ENCODE measurements at regions not wholly inside any gene's neighbourhood (a gene's known extent, or its start where the extent isn't known, plus 50 kb on each side); places are given as distances from the start of the nearest gene placed in this dataset.

DNA sequence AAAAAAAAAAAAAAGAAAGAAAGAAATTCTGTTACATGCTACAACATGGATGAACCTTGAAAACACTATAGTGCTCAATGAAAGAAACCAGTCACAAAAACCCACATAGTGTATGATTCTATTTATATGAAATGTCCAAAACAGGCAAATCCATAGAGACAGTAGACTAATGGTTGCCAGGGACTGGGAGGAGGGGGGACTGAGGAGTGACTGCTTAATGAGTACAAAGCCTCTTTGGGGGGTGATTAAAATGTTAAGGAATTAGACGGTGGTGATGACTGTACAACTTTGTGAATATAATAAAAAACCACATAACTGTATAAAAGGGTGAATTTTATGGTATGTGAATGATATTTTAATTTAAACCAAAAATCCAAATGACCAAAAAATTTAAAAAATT lies 116.0 kb upstream of the GUCA2B start:
- Histone ChIP-seq H3K9me3 (no peaks in the 10 kb centered on the region), H3K4me3 (replicated peaks in 1 of 3) (no peak overlapping the region), H3K27me3 (no peaks in the 10 kb centered on the region), H3K27ac (no peak overlapping the region), H3K4me1 (peaks cover 8 to 13% of the 10 kb centered on the region in 2 donors), H3K36me3 (no peaks in the 10 kb centered on the region)
- no peak for TF ChIP-seq POLR2A (IDR thresholded peaks at IDR 0.05)
- TF ChIP-seq, protein P1, sequence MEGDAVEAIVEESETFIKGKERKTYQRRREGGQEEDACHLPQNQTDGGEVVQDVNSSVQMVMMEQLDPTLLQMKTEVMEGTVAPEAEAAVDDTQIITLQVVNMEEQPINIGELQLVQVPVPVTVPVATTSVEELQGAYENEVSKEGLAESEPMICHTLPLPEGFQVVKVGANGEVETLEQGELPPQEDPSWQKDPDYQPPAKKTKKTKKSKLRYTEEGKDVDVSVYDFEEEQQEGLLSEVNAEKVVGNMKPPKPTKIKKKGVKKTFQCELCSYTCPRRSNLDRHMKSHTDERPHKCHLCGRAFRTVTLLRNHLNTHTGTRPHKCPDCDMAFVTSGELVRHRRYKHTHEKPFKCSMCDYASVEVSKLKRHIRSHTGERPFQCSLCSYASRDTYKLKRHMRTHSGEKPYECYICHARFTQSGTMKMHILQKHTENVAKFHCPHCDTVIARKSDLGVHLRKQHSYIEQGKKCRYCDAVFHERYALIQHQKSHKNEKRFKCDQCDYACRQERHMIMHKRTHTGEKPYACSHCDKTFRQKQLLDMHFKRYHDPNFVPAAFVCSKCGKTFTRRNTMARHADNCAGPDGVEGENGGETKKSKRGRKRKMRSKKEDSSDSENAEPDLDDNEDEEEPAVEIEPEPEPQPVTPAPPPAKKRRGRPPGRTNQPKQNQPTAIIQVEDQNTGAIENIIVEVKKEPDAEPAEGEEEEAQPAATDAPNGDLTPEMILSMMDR (IDR thresholded peaks at IDR 0.05), result no peak
- intact Hi-C loops (cut with DNase I), result loop anchor here (10.0 kb wide), 1 partner anchor 232 kb away; no protein-coding TSS in a partner anchor
- WGBS, 2 donors, result 54 to 64% methylated on average over 1 of the region's 1 CpG
- DNase-seq, result no peak

DNA sequence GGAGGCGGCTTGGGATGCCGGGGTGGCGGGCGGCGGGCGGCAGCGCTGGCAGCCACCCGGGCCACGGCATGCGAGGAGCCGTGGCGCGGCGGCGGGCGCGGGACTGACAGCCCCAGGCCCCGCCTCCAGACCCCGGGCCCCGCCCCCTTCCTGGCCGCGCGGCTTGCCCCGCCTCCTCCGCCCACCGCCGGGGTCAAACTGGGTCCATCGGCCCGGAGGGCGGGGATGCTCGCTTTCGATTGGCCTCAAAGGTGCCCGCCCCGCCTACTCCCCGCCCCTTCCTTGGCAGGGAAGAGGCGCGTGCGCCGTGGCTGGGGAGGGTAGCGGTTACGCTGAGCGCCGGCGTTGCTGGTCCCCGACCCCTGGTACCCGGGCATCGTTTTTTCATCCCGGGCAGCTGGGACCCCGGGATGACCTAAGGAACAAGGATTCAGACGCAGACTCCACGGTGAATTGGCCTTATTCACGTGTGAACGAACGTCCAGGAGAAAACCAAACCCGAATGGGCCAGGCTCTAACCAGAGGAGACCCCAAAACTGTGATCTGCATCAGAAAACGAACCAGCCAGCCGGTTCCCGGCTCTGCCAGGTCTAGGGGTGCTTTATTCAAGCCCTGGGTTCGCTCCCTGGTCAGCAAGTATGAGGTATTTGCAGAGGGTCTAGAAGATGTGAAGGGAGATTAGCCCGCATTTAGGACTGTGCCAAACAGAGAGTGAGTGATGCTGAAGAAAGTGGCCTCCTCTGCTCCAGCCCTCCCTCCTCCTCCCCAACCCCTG lies 117.2 kb upstream of the GUCA2B start:
- Histone ChIP-seq H3K36me3 (no peaks in the 10 kb centered on the region), H3K9me3 (no peaks in the 10 kb centered on the region), H3K4me1 (peaks cover 8 to 13% of the 10 kb centered on the region in 2 donors), H3K4me3 (replicated peaks in 1 of 3) (peak overlapping the region in 2 of 3 donors; percentile 35 to 87), H3K27me3 (no peaks in the 10 kb centered on the region), H3K27ac (peak overlapping the region in 2 of 3 donors; percentile 75 to 88)
- intact Hi-C loops (cut with DNase I), result loop anchor here (10.0 kb wide), 1 partner anchor 231 kb away; no protein-coding TSS in a partner anchor
- TF ChIP-seq POLR2A (IDR thresholded peaks at IDR 0.05), result peak in 1 of 2 donors; percentile 58
- TF ChIP-seq, protein P1 (IDR thresholded peaks at IDR 0.05), result no peak
- 5 to 17% methylated on average over 5 to 18 of the region's 60 CpGs for WGBS, 2 donors
- peak; percentile 98 for DNase-seq

DNA sequence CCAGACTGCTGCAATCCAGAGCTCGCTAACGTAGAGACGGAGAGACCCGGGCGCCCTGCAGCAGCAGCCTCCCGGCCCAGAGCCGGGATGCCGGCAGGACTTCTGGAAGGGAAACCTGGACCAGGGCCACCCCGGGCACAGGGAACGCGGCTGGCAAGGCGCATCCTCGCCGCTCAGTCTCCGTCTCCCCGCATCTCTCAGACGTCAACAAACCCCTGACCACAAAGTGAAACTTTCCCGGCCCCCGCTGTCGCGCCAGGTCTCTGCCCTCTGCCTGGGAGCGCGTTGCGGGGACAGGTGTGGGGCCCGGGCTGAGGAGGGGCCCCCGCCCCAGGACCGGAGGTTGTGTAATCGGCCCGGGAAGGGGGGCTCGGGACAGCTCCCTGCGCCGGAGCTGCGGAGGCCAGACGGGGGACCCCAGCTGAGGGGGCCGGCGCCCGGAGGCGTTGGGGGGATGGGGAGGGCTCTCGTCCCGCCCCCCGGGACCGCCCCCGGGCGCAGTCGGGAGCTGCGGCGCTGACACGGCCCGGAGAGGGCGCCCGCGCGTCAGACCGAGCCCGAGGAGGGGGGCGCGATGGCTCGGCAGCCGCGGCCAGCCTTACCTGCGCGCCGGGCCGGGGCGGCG lies 116.6 kb upstream of the HIVEP3 start:
- no peaks in the 10 kb centered on the region for H3K9me3 ChIP-seq
- peak overlapping the region; percentile 67 to 88 (median 75) for H3K27ac ChIP-seq
- H3K27me3 ChIP-seq, result no peaks in the 10 kb centered on the region
- WGBS, 2 donors, result 1 to 2% methylated on average over 15 to 24 of the region's 66 CpGs
- H3K4me3 ChIP-seq (replicated peaks in 1 of 3), result peak overlapping the region; percentile 87 to 91 (median 87)
- H3K36me3 ChIP-seq, result no peaks in the 10 kb centered on the region
- intact Hi-C loops (cut with DNase I), result loop anchor here (10.0 kb wide), 1 partner anchor 231 kb away; no protein-coding TSS in a partner anchor
- peak; percentile 71 to 75 for DNase-seq
- H3K4me1 ChIP-seq, result peaks cover 8 to 13% of the 10 kb centered on the region in 2 donors
- TF ChIP-seq POLR2A (IDR thresholded peaks at IDR 0.05), result no peak
- TF ChIP-seq, protein P1 (IDR thresholded peaks at IDR 0.05), result peak in 3 of 6 experiments; percentile 46 to 69 (median 65)

DNA sequence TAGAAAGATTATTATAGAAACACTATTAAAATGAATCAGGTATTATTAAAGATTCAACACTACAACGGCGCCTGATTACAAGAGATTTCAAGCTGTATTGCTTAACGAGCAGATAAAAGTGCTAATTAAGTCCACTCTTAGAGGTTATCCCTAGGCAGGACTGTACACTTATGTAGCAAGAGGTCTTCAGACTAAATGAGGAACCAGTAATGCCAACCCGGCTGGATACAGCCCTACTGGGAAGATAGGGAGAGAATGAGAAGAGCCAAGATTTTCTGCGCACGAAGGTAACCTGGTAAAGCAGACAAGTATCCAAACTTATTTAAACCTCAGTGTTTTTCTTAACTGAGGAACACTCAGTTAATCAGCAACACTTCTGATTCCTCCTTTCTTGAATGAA lies 115.7 kb upstream of the HIVEP3 start:
- Histone ChIP-seq H3K9me3 (no peaks in the 10 kb centered on the region), H3K4me1 (peaks cover 8 to 13% of the 10 kb centered on the region in 2 donors), H3K36me3 (no peaks in the 10 kb centered on the region), H3K4me3 (replicated peaks in 1 of 3) (peak overlapping the region in 1 of 3 donors; percentile 87), H3K27ac (no peak overlapping the region), H3K27me3 (no peaks in the 10 kb centered on the region)
- WGBS, 2 donors, result 64 to 68% methylated on average over 6 of the region's 6 CpGs
- intact Hi-C loops (cut with DNase I), result loop anchor here (10.0 kb wide), 1 partner anchor 230 kb away; no protein-coding TSS in a partner anchor
- no peak for DNase-seq
- TF ChIP-seq, protein P1 (IDR thresholded peaks at IDR 0.05), result no peak
- no peak for TF ChIP-seq POLR2A (IDR thresholded peaks at IDR 0.05)
